ENCODE measurements at regions not wholly inside any gene's neighbourhood (a gene's known extent, or its start where the extent isn't known, plus 50 kb on each side); places are given as distances from the start of the nearest gene placed in this dataset.

DNA sequence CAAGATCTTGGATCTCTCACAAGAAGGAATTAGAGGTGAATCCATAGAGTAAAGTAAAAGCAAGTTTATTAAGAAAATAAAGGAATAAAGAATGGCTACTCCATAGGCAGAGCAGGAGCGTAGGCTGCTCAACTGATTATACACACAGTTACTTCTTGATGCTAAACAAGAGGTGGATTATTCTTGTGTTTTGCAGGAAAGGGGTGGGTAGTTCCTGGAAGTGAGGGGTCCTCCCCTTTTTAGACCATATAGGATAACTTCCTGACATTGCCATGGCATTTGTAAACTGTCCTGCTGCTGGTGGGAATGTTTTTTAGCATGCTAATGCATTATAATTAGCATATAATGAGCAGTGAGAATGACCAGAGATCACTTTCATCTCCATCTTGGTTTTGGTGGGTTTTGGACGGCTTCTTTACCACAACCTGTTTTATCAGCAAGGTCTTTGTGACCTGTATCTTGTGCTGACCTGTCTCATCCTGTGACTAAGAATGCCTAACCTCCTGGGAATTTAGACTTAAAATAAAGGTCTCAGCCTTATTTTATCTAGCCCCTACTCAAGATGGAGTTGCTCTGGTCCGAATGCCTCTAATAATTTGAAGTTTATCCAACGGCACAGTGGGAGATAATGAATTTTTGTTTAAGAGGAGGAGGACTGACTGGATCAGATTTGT is 165.7 kb upstream of the DMRT1 start:
- no peak for DNase-seq

DNA sequence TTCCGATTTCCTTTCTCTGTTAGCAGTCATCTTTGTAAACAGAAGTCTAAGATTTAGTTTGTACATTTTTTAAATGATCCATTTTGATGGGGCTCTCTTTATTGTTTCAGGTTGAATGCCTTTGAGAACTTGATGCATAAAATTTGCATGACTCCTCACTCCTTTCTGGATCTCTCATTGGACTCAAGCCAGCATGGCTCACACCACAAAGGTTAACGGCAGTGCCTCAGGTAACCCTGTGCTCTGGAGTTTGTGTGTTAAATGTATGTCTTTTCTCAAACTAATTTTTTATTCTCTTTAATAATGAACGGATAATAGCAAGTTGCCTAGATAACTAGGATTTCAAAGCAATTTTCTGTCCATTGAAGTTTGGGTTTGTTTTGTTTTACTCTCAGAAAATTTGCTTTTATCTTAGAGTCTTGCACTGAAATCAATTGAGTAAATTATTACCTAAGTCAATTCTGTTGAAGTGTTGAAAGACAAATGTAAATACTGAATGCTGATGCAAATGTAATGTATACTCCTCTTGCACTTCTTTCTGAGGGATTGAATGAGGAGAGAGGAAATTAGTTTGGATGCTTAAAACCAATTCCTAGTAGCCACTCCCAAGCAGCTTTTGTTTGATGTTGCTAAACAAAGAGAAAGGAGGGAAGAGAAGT is 164.6 kb upstream of the DMRT1 start:
- no peak for DNase-seq

DNA sequence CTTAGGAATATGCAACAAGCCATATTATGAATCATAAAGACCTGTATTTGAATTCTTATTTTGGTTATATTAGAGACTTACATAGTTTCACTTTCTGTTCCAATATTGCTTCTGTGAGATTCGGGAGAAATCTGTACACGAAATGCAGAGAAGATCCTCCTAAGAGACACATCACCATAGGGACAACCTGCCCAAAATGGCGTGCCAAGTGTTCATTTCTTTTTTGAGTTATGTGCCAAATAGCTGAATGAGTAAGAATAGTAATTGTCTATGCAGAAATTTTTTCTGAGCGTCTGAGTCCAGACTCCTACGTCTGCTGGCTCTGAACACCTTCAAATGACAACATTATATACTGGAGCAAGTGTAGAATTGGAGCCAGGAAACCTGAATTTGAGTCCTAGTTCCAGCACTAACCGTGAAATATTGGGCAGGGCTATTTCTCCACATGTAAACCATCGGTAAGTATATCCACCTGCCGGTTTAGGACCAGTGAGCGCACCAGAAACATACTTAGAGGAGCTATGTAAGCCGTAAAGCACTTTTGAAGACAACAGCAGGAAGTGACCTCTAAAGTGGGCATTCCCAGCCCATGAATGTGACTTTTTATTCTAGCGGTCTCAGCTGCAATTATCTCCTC is 163.9 kb upstream of the DMRT1 start:
- DNase-seq: no peak

DNA sequence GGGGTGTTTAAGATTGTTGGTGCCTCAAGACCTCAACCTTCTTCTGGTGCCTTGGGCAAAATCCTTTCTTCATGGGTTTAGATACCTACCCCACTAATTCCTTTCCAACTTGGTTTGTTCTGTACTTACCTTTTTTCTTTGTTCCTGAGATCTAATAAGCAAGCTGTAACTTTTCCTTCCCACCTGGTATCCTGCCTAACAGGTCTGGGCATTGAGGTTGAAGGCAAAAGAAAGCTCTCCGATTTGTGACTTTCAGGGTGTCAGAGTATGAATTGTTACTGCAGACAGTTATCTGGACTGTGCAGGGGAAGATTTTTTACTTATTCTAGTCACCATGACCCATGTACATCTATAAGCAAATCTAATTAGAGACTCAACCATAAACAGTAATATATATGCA is 162.6 kb upstream of the DMRT1 start:
- DNase-seq: no peak

DNA sequence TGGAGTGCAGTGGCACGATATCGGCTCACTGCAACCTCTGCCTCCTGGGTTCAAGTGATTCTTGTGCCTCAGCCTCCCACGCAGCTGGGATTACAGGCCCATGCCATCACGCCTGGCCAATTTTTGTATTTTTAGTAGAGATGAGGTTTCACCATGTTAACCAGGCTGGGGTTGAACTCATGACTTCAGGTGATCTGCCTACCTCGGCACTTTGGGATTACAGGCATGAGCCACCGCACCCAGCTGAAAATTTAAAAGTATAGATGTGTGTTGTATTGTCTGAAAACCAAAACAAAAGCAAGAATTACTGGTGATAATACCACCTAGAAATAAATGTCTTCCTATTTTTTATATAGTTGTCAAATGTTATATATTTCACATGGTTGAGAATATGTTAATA is 162.0 kb upstream of the DMRT1 start:
- DNase-seq: no peak

DNA sequence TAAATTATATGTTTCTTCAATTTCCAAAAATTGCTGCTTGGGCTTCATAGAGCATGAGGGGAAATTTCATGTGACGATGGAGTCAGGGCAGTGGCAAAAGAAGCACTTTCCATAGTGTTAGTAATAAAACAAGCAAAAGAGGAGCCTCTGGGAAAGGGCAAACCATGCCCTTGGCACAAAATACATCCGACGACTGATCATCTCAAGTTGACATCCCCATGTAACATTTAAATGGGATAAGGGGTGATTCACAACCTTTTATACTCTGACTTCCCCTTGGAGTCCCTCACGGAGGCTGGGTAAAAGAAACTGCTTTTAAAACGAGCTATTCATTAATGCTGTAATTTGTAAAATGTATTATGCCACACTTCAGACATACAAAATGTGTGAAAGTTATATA is 161.4 kb upstream of the DMRT1 start:
- DNase-seq: no peak

DNA sequence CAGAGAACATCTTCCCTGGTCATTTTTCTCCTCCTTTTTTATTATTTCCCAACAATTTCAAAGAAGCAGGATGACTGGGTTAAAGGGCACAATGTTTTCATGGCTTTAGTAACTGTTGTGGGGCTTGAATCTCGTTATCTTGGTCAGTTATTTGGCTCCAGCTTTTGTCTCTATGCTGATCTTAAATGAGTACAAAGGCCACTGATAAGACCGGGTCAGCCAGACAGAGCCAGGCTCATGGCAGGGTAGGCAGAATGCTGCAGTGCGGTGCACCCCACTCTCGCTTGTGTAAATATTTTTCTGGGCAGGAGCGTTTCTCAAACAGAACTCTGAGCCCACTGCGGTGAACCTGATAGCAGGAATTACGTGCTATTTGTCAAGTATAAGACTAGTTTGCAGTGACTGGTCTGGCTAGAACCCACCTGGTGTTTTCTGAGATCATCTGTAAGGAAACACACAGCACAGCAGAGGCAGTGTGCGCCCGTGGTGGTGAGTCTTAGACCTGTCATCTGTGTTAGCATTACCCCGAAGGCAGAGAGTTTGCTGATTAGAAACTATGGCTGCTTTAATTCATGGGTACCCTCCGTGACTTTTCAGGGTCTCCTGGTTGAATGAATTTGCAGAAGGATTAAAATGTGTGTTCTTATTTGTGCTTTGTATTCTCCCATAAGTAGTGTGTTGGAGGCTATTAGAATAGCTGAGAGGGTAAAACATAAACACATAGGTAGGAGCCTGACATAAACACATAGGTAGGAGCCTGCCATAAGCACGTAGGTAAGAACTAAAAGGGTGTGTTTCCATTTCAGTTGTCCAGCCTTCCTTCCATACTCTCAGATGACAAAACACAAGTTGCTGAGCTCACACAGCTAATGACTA is 158.6 kb upstream of the DMRT1 start:
- DNase-seq: no peak

DNA sequence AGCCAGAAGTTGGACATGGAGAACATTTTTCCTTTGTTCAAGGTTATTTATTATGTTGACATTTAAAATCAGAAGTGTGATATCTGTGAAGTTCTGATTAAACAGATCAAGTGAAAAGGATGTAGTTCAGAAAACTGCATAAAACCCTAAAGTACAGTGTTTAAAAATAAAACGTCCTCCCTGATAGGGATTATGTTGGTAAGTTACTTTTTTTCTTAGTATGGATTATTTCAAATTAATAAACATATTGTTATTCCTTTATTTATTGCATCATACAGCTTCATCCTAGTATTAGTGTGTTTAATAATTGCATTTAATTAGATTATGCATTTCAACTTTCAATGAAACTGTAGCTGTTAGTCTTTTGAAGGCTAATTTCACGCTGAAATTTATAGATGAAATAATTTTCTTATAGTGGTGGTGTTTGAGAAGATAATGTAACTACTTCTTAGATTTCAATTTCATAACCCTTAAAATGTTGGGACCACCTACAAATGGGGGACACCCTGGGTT is 157.9 kb upstream of the DMRT1 start:
- no peak for DNase-seq

DNA sequence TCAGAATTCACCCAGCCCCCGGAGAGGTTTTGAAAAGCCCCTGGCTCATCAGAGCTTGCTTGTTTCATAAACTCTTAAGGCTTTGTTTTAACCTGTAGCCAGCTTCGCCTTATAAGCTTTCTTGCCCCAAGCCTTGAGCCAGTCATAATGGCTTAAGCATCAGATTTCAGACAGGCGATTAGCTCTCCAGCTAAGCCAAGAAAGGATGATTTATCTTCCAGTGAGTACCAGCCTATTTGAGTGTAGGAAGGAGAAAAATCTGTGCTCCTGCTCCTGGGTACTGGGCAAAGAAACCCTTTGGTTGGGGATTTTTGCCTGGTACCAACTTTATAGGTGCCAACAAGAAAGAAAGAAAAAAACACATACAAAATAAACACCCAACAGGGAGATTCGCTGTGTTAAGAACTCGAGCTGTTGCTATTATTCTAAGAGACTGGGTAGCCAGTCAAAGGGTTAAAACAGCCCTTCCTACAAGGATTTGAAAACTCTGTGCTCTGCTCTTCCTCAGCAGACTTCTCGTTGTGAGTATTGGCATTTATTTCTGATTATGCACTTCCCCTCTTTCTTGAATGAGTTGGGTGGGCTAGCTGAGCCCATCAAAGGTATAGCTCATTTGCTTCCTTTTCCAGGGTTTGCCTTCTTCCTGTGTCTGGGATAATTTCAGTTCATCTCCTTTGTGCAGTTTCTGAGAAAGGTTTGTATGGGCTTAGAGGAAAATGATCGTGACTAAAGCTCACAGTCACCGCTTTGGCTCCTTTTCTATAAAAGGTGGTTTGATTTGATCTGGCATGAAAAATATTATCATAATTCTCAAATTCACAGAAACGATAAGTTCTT is 157.2 kb upstream of the DMRT1 start:
- DNase-seq: no peak

DNA sequence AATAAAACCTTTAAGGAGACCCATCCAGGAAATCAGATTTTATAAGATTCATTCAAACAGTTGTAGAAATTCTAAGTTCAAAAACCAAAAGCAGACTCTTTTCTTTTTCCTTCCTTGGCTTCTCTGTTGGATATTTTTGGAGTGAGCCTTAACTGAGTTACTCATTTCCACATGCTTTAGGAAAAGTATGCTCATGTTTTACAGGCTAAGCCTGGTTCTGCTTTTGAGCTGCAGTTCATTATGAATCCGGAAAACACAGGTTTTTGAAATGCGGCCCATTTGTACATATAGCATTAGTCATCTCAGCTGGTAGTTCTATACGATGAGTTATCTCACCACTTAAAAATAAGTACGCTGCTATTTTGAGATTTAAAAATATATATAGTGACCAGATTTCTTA is 156.6 kb upstream of the DMRT1 start:
- no peak for DNase-seq

DNA sequence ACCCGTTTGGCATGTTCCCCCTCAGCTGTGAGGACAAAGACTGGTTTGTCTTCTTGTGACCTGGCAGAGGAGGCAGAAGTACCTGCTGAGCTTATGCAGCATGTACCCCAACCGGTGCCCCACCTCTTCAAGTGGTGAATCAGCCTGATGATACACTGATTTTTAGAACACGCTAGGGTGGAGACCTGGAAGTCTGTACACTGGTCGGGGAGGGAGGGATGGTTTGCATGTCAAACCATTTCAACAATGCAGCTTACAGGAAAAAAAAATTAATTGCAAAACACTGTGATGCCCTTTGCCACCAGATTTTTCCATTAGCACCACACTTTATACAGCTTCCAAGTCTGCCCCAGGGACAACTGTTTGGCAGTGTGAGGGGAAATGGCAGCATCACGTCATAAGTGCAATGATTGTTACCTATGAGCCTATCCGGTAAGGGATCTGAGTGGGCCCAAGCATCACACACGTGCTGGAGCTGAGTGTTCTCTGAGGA is 155.1 kb upstream of the DMRT1 start:
- no peak for DNase-seq

DNA sequence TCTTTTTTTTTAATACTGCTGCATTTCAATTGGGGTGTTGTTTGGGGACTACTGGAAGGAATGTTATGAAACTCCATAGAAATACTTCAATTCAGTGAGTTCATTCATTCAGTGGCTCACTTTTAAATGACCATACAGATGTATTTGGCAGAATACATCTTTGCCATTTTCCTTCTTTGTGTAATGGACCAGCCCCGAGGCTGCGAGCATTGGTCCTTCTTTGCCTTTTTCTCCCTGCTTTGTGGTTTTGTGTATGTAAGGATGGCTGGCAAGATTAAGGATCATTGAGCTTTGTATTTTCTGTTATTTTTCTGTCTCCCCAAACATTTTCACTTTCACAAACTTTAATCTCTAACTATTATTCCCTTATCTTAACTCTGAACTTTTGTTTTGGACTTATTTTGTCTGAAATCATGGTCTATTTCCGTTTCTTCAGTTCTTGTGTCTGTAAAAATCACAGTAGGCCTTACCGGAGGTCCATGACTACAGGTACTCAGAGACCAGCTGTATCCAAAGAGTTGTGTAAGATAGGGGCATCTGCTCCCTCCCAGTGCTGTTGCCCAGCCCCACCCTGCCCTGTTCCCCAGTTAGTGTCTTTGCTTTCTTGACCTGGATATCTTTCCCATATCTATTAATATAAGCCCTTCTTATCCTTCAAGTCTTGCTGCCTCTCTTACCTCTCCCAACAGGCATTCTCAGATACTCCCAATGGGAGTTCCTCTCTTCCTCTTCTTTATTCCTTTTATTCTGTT is 154.3 kb upstream of the DMRT1 start:
- no peak for DNase-seq

DNA sequence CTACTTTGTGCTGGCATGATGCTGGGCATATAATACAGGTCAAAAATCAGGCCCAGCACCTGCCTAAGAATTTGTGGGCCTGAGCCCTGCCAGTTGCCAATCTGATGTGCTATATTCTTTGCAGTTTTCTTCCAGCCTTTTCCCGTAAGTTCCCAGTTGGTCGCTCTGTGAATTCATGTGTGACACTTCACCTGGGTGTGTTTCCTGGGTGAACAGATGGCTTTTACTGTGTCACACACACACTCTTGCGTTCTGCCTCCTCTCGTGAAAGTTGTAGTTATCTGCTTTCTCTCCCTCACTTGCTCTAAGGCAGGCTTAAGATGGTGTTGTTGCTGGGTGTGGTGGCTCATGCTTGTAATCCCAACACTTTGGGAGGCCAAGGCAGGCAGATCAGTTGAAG is 153.5 kb upstream of the DMRT1 start:
- no peak for DNase-seq

DNA sequence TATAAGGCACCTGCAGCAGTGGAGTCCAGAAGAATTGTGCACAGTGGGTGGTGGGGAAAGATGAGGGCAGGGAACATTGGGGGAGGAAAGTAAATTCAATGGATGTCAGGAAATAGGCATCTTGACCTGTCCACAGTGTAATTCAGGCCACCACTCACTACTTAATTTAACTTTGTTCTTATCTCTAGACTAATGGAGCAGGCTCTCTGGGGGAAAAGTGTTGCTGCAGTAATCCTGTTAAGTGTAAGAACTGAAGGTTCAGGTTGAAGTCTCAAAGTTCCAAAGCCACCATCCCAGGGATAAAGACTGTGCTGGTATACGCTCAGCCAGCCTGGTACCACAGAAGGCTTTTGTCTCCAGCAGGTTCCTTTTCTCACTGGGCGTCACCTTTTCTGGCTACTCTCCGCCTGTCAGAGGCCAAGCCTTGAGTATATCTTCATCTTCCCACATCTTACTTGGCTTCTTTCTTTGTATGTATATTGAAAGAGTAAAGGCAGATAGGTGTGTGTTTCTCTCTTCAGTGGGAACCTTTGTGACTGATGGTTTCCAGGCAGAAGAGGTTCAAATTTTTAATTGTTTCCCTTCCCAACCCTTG is 150.9 kb upstream of the DMRT1 start:
- DNase-seq: no peak

DNA sequence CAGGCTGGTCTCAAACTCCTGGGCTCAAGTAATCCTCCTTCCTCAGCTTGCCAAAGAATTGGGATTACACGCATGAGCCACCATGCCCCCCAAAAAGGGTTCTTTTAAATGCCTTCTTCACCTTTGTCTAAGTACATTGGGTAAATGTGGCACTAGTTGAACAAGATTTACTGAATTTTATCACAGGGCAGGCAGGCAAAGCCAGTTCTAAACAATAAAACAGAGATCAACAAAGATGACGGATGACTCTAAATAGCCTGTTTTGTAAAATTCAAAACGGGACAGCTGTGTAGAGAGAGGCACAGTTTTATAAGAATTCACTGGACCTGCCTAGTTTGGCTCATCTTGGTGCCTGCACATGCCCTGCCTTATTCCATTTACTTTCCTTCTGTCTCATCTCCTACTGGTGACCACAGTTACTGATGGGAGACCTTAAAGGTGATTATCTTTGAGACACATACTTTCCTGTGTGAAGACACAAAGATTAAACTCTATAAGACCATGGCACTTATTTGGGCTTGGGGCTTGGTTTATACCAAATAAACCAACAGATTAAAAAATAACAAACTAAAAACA is 149.6 kb upstream of the DMRT1 start:
- DNase-seq: no peak

DNA sequence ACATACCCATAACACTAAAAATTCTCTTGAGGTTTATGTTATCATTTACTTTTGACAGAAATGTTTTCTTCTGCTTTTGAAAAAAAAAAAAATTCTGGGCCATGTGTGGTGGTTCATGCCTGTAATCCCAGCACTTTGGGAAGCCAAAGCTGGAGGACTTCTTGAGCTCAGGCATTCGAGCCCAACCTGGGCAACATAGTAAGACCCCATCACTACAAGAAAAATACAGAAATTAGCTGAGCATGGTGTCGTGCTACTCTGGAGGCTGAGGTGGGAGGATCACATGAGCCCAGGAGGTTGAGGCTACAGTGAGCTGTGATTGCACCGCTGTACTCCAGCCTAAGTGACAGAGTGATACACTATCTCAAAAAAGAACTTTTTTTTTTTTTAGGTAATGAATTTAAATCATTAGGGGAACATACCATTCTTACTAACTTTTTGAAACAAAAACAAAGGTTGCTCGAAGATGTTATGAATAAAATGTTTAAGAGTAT is 148.8 kb upstream of the DMRT1 start:
- DNase-seq: no peak

DNA sequence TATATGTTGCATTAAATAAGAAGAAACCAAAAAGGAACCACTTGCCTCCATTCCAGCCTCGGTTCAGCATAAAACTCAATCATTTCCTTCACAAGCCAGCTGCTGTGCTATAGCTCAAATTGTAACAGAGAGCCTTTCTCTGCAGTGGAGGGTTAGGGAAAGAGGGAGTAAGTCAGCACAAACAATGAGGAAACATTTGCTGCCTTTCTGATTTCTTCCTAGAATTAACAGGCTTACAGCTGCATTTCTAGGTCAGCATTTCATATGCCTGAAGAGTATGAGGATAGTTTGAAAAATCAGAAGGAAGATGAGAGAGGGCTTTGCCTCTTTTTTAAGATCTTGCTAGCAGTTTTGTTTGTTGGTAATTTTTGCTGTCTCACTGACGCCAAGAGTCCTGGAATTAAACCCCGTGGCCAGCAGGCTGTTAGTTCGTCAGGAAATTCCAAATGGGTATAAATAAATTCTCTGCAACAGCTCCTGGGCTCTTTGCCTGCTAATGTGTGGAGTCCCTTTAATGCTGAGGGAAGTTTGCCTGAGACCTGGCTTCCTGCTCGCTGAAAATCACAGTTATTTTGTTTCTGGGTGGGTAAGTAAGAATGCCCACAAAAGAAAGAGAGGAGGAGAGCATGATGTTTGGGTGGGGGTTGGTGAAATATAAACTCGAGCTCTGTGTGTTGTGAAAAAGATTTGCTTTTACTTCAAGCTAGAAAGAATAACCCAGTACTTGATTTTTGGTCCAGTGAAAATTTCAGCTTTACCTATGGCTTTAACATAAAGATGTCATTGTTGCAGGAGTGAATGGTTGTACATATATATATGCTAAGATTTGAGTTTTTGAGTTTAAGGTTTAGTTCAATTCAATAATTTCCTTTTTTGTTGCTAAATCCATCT is 148.1 kb upstream of the DMRT1 start:
- DNase-seq: no peak

DNA sequence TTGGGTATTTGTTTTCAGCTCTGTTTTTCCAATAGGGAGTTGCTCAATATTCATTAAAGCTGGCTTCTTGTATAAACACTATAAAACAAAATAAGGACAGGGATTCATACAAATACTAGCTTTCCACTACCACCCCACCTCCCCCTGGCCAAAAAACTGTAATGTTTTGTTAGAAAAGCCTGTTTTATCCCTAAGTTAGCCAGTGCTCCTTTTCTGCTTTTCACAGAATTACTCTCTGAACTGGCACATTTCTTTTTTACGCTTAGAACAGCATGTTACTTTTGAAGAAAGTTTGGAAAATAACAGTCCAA is 147.4 kb upstream of the DMRT1 start:
- no peak for DNase-seq

DNA sequence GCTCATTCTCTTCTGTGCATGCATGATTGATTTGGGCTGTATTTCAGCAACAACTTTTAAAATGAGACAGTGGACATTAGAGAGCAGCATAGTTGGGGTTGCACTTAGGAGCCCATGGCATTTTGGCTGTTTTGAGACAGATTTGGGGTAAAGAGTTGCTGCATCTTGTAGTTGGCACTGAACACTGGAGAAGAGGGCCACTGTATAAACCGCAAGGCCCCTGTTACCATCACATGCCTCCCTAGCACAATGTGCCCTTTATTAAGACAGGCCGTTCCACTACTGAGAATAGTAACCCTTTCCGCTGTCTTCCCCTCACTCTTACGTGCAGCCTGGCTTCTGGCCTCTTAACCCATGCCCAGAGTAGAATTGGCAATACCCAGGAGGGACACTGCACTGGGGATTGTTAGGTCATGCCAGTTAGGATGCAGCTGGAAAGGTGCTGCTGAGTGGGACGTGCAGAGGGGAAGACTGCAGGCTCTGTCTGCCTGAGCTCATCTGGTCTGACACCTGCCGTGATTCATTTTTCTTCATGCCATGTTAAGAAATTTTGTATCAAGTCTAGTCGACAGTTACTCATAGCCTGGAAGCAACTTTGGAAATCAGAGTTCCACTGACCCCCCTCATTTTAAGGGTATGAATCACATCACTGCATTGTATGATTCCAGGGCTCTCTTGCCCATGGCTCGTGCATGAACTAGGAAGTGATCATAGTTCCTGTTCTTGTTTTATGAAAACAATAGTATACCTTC is 146.9 kb upstream of the DMRT1 start:
- DNase-seq: no peak
